ENCODE measurements at regions not wholly inside any gene's neighbourhood (a gene's known extent, or its start where the extent isn't known, plus 50 kb on each side); places are given as distances from the start of the nearest gene placed in this dataset.

DNA sequence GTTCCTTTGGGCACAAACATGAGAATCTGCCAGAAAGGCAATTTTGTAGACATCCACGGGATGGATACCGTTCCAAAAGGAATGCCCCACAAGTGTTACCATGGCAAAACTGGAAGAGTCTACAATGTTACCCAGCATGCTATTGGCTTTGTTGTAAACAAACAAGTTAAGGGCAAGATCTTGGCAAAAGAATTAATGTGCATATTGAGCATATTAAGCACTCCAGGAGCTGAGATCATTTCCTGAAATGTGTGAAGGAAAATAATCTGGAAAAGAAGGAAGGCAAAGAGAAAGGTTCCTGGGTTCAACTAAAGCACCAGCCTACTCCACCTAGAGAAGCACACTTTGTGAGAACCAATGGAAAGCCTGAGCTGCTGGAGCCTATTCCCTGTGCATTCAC is 103.9 kb upstream of the ARG1 start:
- ChIA-PET POLR2A (ENCODE audit: partially characterized antibody) (no interaction called here), CTCF (ENCODE audit: partially characterized antibody) (interaction anchor here (0.7 to 2.0 kb wide), 4 partner anchors 9 to 270 kb away, joined by 3 to 6 read pairs (median 4); no protein-coding TSS in a partner anchor)
- FAIRE-seq (no peak), DNase-seq (ENCODE audit: low read depth in 1 of 2, low spot score in 2 of 2) (no peak)
- H2BK120ac ChIP-seq (replicated peaks; ENCODE audit: low read depth, low read length): no peak overlapping the region
- no peak overlapping the region for H2BK15ac ChIP-seq (ENCODE audit: low read length)
- H3K79me2 ChIP-seq (ENCODE audit: control insufficient read depth in 1 of 2, insufficient read depth in 2 of 2, low read length in 2 of 2): no peaks in the 10 kb centered on the region
- H2AFZ ChIP-seq (ENCODE audit: low read length): no peak overlapping the region
- H4K5ac ChIP-seq (ENCODE audit: insufficient read length, low read depth, low read length): no peak overlapping the region
- no peak overlapping the region for H4K91ac ChIP-seq (replicated peaks; ENCODE audit: insufficient read length, low read length)
- H2BK5ac ChIP-seq (ENCODE audit: low read depth, low read length): no peak overlapping the region
- no peaks in the 10 kb centered on the region for H4K20me1 ChIP-seq (replicated peaks in 1 of 2; ENCODE audit: control insufficient read depth in 1 of 2, insufficient read depth in 2 of 2, low read length in 2 of 2)
- no peaks in the 10 kb centered on the region for H3K27me3 ChIP-seq (replicated peaks in 1 of 4; ENCODE audit: control insufficient read depth in 3 of 4, extremely low read depth in 1 of 4, insufficient read depth in 3 of 4, low read length in 3 of 4)
- H3K36me3 ChIP-seq (ENCODE audit: control insufficient read depth in 2 of 4, insufficient read depth in 4 of 4, low read length in 3 of 4): no peaks in the 10 kb centered on the region
- H2AK5ac ChIP-seq (ENCODE audit: low read depth, low read length): no peak overlapping the region
- H3K14ac ChIP-seq (ENCODE audit: insufficient read length): no peak overlapping the region
- H3K23ac ChIP-seq (ENCODE audit: insufficient read length): no peak overlapping the region
- H3K9ac ChIP-seq (replicated peaks in 1 of 4; ENCODE audit: extremely low read depth in 1 of 4, low read depth in 3 of 4, low read length in 3 of 4): no peak overlapping the region
- no peaks in the 10 kb centered on the region for H3K79me1 ChIP-seq (ENCODE audit: low read depth, low read length)
- no peaks in the 10 kb centered on the region for H3K23me2 ChIP-seq (ENCODE audit: low read depth, low read length)
- 93% methylated on average over 2 of the region's 2 CpGs; no CpG with 5 or more reads in 1 of the 2 experiments for WGBS, 2 experiments (ENCODE audit: extremely low coverage in 1 of 2, insufficient coverage in 1 of 2, insufficient read length in 1 of 2, insufficient replicate concordance in 2 of 2, low coverage in 1 of 2, low lambda C conversion rate in 2 of 2, missing lambda C conversion rate in 1 of 2)
- H3K56ac ChIP-seq (replicated peaks; ENCODE audit: insufficient read length, low read depth, low read length): no peak overlapping the region
- no peak overlapping the region for H3K4me3 ChIP-seq (ENCODE audit: extremely low read depth in 1 of 4, insufficient read depth in 2 of 4, low read depth in 3 of 4, low read length in 4 of 4)
- no peak overlapping the region for H3K18ac ChIP-seq (ENCODE audit: extremely low read depth, low read length)
- H3K4me1 ChIP-seq (replicated peaks in 1 of 4; ENCODE audit: control insufficient read depth in 3 of 4, insufficient read depth in 4 of 4, low read length in 3 of 4): no peaks in the 10 kb centered on the region
- H3K27ac ChIP-seq (ENCODE audit: low read depth, low read length): no peak overlapping the region
- H2BK20ac ChIP-seq (ENCODE audit: low read length): no peak overlapping the region
- H4K8ac ChIP-seq (ENCODE audit: extremely low read depth, insufficient read depth, low read length): no peak overlapping the region
- peaks cover 0 to 2% of the 10 kb centered on the region in 2 experiments; a peak in 1 of 4 replicates for H3K9me3 ChIP-seq (ENCODE audit: insufficient read depth in 2 of 2, low read depth in 1 of 2, low read length in 1 of 2)
- H3K4ac ChIP-seq (replicated peaks; ENCODE audit: insufficient read length, low read depth, low read length): no peak overlapping the region
- H2BK12ac ChIP-seq (ENCODE audit: low read depth, low read length): no peak overlapping the region
- H3K4me2 ChIP-seq (ENCODE audit: insufficient read depth in 1 of 2, low read depth in 2 of 2, low read length in 2 of 2): no peak overlapping the region
- TF ChIP-seq PHF8 (conservative IDR thresholded peaks at IDR 0.05; ENCODE audit: low read depth, low read length) (no peak), JUND (IDR thresholded peaks at IDR 0.05; ENCODE audit: low read length) (no peak), POU5F1 (IDR thresholded peaks at IDR 0.05; ENCODE audit: low read depth, low read length) (no peak), E2F6 (IDR thresholded peaks at IDR 0.05) (no peak), GTF2F1 (IDR thresholded peaks at IDR 0.05; ENCODE audit: borderline replicate concordance, low read depth, low read length) (no peak), ASH2L (IDR thresholded peaks at IDR 0.05; ENCODE audit: low read length) (no peak), GABPA (IDR thresholded peaks at IDR 0.05; ENCODE audit: borderline replicate concordance, insufficient read depth, low read length) (no peak), POLR2A (IDR thresholded peaks at IDR 0.05; ENCODE audit: control extremely low read depth in 1 of 2, low read depth in 2 of 2, low read length in 2 of 2) (no peak), RXRA (IDR thresholded peaks at IDR 0.05; ENCODE audit: insufficient read depth, low read depth, low read length) (no peak), USF2 (IDR thresholded peaks at IDR 0.05; ENCODE audit: low read length) (no peak), SP1 (IDR thresholded peaks at IDR 0.05; ENCODE audit: low read depth, low read length) (no peak), ZNF274 (IDR thresholded peaks at IDR 0.05; ENCODE audit: borderline replicate concordance, extremely low read depth, low read length) (no peak), SP2 (IDR thresholded peaks at IDR 0.05; ENCODE audit: low read length) (no peak), HDAC2 (IDR thresholded peaks at IDR 0.05; ENCODE audit: borderline replicate concordance in 1 of 2, low read depth in 2 of 2, low read length in 2 of 2) (no peak)
